B cell (primary cell): ENCODE measurements at regions not wholly inside any gene's neighbourhood (a gene's known extent, or its start where the extent isn't known, plus 50 kb on each side); places are given as distances from the start of the nearest gene placed in this dataset.

Experiments used
- EZH2 ChIP-seq: IDR thresholded peaks from 2 replicates; pipeline ENCODE4 v1.6.1; 2012; ENCODE audit warnings: borderline replicate concordance, low read depth, mild to moderate bottlenecking, moderate library complexity, low read length; ENCODE audit not compliant: insufficient read depth, poor library complexity, severe bottlenecking
- TF ChIP-seq, protein P1 (sequence below): fragments of 200-600 bp; IDR thresholded peaks from one replicate; pipeline ENCODE4 v1.8.0; 2022; ENCODE audit warnings: antibody characterized with exemption, mild to moderate bottlenecking

DNA sequence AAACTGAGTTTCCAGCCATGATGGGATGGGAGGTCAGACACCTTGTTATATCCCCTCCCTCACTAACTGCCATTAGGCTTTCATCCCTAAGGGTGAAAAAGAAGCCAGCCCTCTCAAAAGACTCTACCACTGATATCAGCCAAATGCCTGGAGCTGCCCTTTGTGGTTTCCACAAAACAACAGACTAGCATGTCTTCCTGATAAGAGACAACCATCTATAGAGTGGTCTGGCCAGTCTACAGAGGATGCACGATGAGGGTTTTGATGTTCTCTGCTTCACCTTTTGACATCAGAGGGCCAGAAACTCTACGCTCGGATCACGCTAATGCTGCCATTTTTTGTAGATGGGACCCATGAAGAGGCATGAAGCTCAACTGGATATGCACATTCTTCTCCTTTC lies 61.7 kb upstream of the ARHGAP18 start:
- TF ChIP-seq, protein P1, sequence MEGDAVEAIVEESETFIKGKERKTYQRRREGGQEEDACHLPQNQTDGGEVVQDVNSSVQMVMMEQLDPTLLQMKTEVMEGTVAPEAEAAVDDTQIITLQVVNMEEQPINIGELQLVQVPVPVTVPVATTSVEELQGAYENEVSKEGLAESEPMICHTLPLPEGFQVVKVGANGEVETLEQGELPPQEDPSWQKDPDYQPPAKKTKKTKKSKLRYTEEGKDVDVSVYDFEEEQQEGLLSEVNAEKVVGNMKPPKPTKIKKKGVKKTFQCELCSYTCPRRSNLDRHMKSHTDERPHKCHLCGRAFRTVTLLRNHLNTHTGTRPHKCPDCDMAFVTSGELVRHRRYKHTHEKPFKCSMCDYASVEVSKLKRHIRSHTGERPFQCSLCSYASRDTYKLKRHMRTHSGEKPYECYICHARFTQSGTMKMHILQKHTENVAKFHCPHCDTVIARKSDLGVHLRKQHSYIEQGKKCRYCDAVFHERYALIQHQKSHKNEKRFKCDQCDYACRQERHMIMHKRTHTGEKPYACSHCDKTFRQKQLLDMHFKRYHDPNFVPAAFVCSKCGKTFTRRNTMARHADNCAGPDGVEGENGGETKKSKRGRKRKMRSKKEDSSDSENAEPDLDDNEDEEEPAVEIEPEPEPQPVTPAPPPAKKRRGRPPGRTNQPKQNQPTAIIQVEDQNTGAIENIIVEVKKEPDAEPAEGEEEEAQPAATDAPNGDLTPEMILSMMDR: no peak
- no peak for TF ChIP-seq EZH2
